ENCODE measurements at regions not wholly inside any gene's neighbourhood (a gene's known extent, or its start where the extent isn't known, plus 50 kb on each side); places are given as distances from the start of the nearest gene placed in this dataset.

DNA sequence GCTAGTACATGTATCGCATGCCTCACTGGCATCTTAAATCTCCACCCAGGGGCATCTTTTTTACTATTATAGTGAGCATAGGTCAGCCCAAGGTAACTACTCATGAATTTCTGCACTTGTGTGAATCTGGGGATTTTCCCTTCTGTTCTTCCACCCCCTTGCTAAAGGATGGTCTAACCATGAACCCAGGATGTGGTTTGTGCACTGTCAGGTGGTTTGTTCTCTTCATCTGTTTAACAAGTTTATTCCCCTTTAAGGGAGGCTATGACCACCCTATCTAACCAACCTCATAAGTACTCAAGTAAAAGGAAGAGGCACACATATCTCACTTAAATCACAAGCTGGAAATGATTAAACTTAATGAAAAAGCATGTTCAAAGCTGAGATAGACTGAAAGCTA lies 243.0 kb downstream of the RPRM start:
- Histone ChIP-seq H3K9me3 (no peaks in the 10 kb centered on the region), H3K27ac (no peak overlapping the region), H3K4me1 (no peaks in the 10 kb centered on the region), H3K4me3 (no peak overlapping the region), H3K36me3 (no peaks in the 10 kb centered on the region), H3K27me3 (ENCODE audit: low read depth) (no peaks in the 10 kb centered on the region)
- intact Hi-C loops (cut with DNase I): no loop called here
- TF ChIP-seq, protein P1, sequence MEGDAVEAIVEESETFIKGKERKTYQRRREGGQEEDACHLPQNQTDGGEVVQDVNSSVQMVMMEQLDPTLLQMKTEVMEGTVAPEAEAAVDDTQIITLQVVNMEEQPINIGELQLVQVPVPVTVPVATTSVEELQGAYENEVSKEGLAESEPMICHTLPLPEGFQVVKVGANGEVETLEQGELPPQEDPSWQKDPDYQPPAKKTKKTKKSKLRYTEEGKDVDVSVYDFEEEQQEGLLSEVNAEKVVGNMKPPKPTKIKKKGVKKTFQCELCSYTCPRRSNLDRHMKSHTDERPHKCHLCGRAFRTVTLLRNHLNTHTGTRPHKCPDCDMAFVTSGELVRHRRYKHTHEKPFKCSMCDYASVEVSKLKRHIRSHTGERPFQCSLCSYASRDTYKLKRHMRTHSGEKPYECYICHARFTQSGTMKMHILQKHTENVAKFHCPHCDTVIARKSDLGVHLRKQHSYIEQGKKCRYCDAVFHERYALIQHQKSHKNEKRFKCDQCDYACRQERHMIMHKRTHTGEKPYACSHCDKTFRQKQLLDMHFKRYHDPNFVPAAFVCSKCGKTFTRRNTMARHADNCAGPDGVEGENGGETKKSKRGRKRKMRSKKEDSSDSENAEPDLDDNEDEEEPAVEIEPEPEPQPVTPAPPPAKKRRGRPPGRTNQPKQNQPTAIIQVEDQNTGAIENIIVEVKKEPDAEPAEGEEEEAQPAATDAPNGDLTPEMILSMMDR (IDR thresholded peaks at IDR 0.05): no peak
- ATAC-seq (no peak), DNase-seq (no peak)

DNA sequence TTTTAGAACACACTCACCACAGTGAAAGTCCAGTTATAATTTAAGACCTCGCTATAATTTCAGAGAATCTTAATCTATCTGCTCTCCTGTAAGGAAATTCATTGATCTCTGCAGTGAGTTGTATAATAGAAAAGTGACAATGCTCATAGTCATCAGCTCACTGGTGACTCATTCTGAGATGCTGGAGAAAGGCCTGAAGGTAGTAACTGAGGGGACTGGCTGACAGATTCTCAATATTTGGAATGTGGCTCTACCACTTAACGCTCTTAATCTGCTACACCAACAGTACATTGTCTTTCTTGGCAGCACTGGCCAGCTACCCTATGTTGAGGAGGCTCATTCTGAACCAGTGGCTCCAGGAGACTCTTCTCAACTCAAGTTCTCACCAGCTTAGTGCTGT lies 246.1 kb downstream of the RPRM start:
- H3K27ac ChIP-seq: no peak overlapping the region
- H3K9me3 ChIP-seq: no peaks in the 10 kb centered on the region
- intact Hi-C loops (cut with DNase I): no loop called here
- ATAC-seq (no peak), DNase-seq (no peak)
- H3K4me3 ChIP-seq: no peak overlapping the region
- H3K36me3 ChIP-seq: no peaks in the 10 kb centered on the region
- H3K27me3 ChIP-seq (ENCODE audit: low read depth): no peaks in the 10 kb centered on the region
- no peaks in the 10 kb centered on the region for H3K4me1 ChIP-seq
- TF ChIP-seq, protein P1 (IDR thresholded peaks at IDR 0.05): no peak

DNA sequence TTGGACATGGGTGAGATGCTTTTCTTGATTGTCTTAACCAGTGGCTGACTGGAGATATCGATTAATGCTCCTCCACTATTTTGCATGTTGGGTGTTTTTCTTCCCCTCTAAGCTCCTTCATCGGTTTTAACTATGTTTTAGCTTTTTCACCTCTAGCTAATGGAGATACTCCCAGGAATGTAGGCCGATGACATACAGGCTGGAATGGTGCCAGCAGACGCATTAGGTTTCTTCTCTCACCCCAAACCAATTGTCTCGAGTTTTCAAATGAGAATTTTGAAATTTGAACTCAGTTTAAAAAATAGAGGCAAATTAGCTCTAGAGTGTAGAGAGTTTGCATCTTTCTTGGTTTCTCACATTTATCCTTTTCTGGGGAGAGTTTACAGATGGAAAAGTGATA lies 247.6 kb downstream of the RPRM start:
- Histone ChIP-seq H3K4me1 (no peaks in the 10 kb centered on the region), H3K27ac (no peak overlapping the region), H3K9me3 (no peaks in the 10 kb centered on the region), H3K4me3 (no peak overlapping the region), H3K36me3 (no peaks in the 10 kb centered on the region), H3K27me3 (ENCODE audit: low read depth) (no peaks in the 10 kb centered on the region)
- TF ChIP-seq, protein P1 (IDR thresholded peaks at IDR 0.05): no peak
- no peak for ATAC-seq
- no peak for DNase-seq
- intact Hi-C loops (cut with DNase I): no loop called here

DNA sequence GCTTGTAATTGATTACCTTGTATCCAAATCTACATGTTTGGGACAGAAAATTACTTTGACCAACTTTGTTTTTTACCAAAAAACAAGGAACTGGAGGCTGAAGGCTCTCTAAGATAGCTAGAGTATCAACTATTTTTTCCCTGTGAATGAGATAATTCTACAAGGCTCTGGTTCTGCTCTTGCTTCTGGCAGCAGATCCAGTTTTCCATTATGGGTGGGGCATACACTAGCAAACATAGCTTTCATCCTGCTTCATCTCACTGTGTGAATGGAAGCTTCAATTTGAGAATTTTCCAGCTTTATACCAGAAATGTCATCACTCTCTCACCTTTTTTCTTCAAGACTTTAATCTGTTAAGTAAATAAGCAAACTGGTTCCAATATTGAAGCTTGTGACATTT lies 249.7 kb downstream of the RPRM start:
- TF ChIP-seq, protein P1 (IDR thresholded peaks at IDR 0.05): no peak
- Histone ChIP-seq H3K27ac (no peak overlapping the region), H3K36me3 (no peaks in the 10 kb centered on the region), H3K4me1 (no peaks in the 10 kb centered on the region), H3K27me3 (ENCODE audit: low read depth) (no peaks in the 10 kb centered on the region), H3K9me3 (no peaks in the 10 kb centered on the region), H3K4me3 (no peak overlapping the region)
- DNase-seq: no peak
- no peak for ATAC-seq
- intact Hi-C loops (cut with DNase I): no loop called here

DNA sequence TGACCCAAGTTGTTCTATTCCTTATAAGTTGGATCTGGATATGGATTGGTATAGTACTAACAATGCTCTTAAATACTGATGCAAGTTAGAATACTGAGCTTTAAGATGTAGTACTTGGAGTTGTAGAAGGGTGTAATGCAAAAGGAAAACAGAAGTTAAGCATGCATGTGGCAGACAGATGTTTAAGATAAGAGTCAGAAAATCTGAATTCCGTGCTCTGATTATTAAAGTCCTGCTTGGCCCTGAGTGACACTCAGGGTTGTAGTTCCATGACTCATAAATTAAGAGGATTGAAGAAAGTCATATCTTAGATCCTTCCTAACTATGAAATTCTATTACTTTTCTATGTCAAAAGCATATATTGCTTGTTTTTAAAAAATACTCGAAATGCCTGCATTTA lies 250.6 kb downstream of the RPRM start:
- DNase-seq (no peak), ATAC-seq (no peak)
- Histone ChIP-seq H3K4me3 (no peak overlapping the region), H3K9me3 (no peaks in the 10 kb centered on the region), H3K4me1 (no peaks in the 10 kb centered on the region), H3K36me3 (no peaks in the 10 kb centered on the region), H3K27me3 (ENCODE audit: low read depth) (no peaks in the 10 kb centered on the region), H3K27ac (no peak overlapping the region)
- intact Hi-C loops (cut with DNase I): no loop called here
- TF ChIP-seq, protein P1 (IDR thresholded peaks at IDR 0.05): no peak
